Chondrocyte (in vitro differentiated cells): ENCODE measurements at regions not wholly inside any gene's neighbourhood (a gene's known extent, or its start where the extent isn't known, plus 50 kb on each side); places are given as distances from the start of the nearest gene placed in this dataset.
"Not testable (repeated sequence)": the region's sequence is repeated elsewhere in the genome, so short reads cannot be mapped to it uniquely, and the experiment has no call there.

ENCODE experiments used
- DNase-seq: peaks from one replicate; pipeline ENCODE4 v3.0.0; 2021; ENCODE audit warnings: mixed read lengths, low spot score
- H3K27ac Mint-ChIP-seq: one replicate; pipeline ENCODE4 v1.8.0; 2021; ENCODE audit warnings: mild to moderate bottlenecking, moderate library complexity, mixed read lengths; ENCODE audit not compliant: unreplicated experiment
- H3K27me3 Mint-ChIP-seq: 2 replicates; pipeline ENCODE4 v1.8.0; 2021; ENCODE audit warnings: low read depth, mixed read lengths
- H3K36me3 Mint-ChIP-seq: 2 replicates; pipeline ENCODE4 v1.8.0; 2021; ENCODE audit warnings: low read depth, mixed read lengths
- H3K4me1 Mint-ChIP-seq: 2 replicates; pipeline ENCODE4 v1.8.0; 2021; ENCODE audit warnings: low read depth, mild to moderate bottlenecking, mixed read lengths
- H3K4me3 Mint-ChIP-seq: one replicate; pipeline ENCODE4 v1.8.0; 2021; ENCODE audit warnings: mild to moderate bottlenecking, moderate library complexity, mixed read lengths; ENCODE audit not compliant: unreplicated experiment
- H3K9me3 Mint-ChIP-seq: 2 replicates; pipeline ENCODE4 v1.8.0; 2021; ENCODE audit warnings: low read depth, mixed read lengths
- TF ChIP-seq, protein P1 (sequence below): fragments of 200-600 bp; sonication (generic); IDR thresholded peaks from 2 replicates; pipeline ENCODE4 v1.5.0; 2021; ENCODE audit warnings: antibody characterized with exemption, mild to moderate bottlenecking, moderate library complexity

DNA sequence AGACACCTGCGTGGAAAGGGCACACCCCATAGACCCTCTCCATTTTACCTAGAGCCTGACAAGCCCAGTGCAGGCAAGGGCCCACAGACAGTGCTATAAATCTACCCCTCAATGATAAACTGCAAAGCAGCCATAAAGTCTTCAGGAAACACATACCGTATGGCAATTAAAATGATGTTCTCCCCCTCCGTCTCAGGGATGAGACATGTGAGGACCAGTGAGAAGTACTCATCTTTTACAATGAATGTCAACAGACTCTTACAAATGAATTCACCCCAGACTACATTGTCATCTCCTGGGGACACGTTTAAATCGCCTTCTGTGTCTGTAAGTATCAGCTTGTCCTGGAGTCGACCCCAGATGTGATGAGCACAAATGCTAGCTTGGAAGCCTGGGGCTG is 362.7 kb downstream of the ADGRD1 start:
- TF ChIP-seq, protein P1, sequence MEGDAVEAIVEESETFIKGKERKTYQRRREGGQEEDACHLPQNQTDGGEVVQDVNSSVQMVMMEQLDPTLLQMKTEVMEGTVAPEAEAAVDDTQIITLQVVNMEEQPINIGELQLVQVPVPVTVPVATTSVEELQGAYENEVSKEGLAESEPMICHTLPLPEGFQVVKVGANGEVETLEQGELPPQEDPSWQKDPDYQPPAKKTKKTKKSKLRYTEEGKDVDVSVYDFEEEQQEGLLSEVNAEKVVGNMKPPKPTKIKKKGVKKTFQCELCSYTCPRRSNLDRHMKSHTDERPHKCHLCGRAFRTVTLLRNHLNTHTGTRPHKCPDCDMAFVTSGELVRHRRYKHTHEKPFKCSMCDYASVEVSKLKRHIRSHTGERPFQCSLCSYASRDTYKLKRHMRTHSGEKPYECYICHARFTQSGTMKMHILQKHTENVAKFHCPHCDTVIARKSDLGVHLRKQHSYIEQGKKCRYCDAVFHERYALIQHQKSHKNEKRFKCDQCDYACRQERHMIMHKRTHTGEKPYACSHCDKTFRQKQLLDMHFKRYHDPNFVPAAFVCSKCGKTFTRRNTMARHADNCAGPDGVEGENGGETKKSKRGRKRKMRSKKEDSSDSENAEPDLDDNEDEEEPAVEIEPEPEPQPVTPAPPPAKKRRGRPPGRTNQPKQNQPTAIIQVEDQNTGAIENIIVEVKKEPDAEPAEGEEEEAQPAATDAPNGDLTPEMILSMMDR = no peak
- peaks cover 28% of the 10 kb centered on the region for H3K9me3 Mint-ChIP-seq
- H3K27me3 Mint-ChIP-seq = peaks cover 3% of the 10 kb centered on the region
- no peak for DNase-seq
- no peak overlapping the region for H3K27ac Mint-ChIP-seq
- H3K36me3 Mint-ChIP-seq = no peaks in the 10 kb centered on the region
- no peaks in the 10 kb centered on the region for H3K4me1 Mint-ChIP-seq
- no peak overlapping the region for H3K4me3 Mint-ChIP-seq

DNA sequence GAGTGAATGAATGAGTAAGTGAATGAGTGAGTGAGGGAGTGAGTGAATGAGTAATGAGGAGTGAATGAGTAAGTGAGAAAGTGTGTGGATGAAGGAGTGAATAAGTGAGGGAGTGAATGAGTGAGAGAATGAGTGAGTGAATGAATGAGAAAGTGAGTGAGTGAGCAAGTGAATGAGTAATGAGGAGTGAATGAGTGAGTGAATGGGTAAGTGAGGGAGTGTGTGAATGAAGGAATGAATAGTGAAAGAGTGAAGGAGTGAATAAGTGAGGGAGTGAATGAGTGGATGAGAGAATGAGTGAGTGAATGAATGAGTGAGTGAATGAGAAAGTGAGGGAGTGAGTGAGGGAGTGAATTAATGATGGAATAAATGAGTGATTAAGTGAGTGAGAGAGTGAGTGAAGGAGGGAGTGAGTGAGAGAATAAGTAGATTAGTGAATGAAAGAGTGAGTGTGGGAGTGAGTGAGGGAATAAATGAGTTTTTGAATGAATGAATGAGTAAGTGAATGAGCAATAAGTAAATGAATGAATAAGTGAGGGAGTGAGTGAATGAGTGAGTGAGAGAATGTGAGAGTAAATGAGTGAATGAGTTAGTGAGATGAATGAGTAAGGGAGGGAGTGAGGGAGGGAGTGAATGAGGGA is 364.5 kb downstream of the ADGRD1 start:
- no peak overlapping the region for H3K27ac Mint-ChIP-seq
- no peaks in the 10 kb centered on the region for H3K27me3 Mint-ChIP-seq
- H3K4me3 Mint-ChIP-seq = no peak overlapping the region
- DNase-seq = no peak
- H3K4me1 Mint-ChIP-seq = no peaks in the 10 kb centered on the region
- TF ChIP-seq, protein P1 = no peak
- no peaks in the 10 kb centered on the region for H3K36me3 Mint-ChIP-seq
- H3K9me3 Mint-ChIP-seq = peaks cover 31% of the 10 kb centered on the region

DNA sequence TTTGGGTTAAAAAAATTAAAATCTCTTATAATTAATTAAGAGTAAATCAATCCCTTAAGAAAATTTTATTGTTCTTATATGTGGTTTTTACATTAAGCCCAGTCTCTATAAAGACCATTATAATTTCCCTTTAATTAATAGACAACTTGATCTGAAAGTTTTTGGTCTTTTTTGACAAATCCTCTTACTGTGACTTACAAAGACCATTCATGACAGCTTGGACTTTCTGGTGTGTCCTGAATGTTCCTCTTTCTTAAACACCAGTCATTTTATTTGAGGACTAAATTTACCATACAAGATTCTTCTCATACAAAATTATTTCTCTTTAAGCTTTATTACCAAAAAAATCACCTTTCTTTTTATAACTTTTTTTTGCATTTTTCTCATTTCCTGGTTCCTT is 368.3 kb downstream of the ADGRD1 start:
- H3K27me3 Mint-ChIP-seq = no peaks in the 10 kb centered on the region
- H3K4me1 Mint-ChIP-seq = no peaks in the 10 kb centered on the region
- no peaks in the 10 kb centered on the region for H3K36me3 Mint-ChIP-seq
- H3K4me3 Mint-ChIP-seq = no peak overlapping the region
- TF ChIP-seq, protein P1 = no peak
- H3K27ac Mint-ChIP-seq = no peak overlapping the region
- H3K9me3 Mint-ChIP-seq = peaks cover 28% of the 10 kb centered on the region
- no peak for DNase-seq

DNA sequence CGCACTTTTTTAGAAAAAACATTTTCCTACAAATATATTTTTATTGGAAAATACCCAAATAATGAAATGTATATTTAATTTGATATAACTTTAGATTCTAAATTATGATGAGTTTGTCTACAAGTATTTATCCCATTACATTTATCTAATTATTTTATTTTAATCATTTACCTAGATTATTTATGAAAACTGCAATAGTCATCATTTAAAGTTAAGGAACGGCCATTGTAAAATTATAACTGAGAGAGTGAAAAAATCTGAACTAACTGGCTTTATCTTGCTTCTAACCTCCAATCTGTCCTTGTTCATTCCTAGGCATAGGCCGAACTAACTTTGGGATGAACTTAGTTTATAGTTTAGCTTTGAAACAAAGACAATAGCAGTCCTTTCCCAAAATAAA is 368.8 kb downstream of the ADGRD1 start:
- not testable (repeated sequence) for H3K27me3 Mint-ChIP-seq, H3K36me3 Mint-ChIP-seq, H3K27ac Mint-ChIP-seq, H3K4me1 Mint-ChIP-seq, H3K4me3 Mint-ChIP-seq, DNase-seq
- H3K9me3 Mint-ChIP-seq = peaks cover 31% of the 10 kb centered on the region

DNA sequence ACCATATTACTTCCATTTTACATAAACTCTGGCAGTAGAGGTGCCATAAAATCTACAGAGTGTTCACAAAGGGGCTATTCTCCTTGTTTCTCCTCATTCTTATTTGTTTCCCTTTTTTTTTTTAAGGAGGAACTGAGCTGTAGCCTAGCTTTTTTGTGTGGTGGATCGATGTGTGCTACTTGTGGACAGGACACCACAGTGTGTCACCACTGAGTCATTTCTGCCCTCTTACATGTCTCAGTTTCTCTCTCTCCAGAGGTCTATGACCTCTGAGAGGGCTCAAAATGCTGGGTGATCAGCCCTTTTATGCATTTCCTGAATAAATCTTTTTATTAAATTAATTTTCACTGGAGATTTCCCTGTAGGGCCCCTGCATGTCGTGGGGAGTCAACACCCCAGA is 370.2 kb downstream of the ADGRD1 start:
- Mint-ChIP-seq H3K27ac (no peak overlapping the region), H3K36me3 (no peaks in the 10 kb centered on the region), H3K4me1 (no peaks in the 10 kb centered on the region), H3K4me3 (no peak overlapping the region), H3K9me3 (peaks cover 26% of the 10 kb centered on the region), H3K27me3 (no peaks in the 10 kb centered on the region)
- TF ChIP-seq, protein P1 = no peak
- no peak for DNase-seq
